ENCODE measurements at regions not wholly inside any gene's neighbourhood (a gene's known extent, or its start where the extent isn't known, plus 50 kb on each side); places are given as distances from the start of the nearest gene placed in this dataset.

DNA sequence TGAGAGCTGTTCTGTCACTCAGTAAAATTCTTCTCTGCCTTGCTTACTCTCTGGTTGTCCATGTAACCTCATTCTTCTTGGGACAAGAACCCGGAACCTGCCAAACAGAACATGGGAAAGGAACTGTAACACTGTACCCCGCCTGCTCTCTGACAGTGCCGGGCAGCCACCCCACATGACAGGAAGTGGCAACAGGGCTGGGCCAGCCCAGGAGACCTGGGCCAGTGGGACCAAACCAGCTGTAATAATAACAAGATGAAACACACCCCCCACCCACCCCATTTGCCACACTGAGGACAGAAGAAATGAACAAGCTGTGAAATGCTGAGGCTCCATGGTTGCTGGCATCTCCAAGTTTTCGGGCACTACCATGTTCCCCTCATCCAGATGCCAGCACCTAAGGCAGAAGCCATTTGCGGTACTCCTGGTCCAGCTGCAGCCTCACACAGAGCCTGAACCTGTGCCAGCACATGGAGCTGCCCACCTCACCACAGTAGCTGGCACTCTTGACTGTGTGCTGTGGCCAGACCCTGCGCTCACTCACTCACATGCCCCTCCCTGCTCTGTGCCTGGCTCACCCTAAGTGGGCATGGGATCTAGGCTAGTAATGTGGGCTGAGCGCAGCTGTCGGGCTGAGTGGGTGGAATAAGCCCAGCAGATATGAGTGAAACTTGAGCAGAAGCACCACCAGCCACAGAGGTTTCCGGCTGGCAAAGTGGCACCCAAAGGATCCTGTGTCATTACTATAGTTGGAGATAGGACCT, 126.2 kb upstream of the UGT8 start:
- DNase-seq: no peak

DNA sequence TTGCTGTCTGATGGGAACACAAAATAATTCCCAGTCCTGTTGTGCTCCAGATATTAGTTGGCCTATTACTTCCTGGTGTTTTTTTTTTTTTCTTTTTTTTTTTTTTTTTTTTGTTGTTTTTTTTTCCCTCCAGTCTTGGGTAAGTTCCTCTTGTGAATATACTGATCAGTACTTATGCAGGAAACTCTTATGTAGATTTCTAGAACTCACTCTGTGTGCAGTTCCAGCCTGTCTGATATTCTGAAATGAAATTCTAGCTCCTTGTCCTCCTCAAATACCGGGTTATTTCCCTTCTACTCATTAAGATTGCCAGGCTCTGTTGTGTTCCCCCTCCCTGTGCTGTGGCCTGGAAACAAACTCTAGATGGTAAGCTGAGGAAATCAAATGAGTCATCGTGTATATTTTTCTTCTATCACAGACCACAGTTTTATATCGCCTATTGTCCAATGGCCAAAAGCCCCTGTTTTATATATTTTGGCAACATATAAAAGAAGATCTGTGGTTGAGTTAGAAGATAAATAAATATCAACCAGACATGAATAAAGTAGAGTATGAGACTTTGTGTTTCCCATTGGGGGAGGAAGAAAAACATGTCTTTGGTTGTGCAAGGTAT, 124.3 kb upstream of the UGT8 start:
- no peak for DNase-seq

DNA sequence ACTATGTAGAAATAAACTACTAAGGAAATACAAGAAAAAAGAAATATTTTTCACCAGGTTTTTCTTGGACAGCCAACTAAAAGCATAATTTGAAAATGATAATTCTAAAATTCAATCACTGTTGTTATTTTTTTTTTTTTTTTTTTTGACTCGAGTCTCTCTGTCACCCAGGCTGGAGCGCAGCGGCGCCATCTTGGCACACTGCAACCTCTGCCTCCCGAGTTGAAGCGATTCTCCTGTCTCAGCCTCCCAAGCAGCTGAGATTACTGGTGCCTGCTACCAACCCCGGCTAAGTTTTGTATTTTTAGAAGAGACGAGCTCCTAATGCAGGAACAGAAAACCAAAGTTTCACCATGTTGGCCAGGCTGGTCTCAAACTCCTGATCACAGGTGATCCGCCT, 122.3 kb upstream of the UGT8 start:
- DNase-seq: no peak

DNA sequence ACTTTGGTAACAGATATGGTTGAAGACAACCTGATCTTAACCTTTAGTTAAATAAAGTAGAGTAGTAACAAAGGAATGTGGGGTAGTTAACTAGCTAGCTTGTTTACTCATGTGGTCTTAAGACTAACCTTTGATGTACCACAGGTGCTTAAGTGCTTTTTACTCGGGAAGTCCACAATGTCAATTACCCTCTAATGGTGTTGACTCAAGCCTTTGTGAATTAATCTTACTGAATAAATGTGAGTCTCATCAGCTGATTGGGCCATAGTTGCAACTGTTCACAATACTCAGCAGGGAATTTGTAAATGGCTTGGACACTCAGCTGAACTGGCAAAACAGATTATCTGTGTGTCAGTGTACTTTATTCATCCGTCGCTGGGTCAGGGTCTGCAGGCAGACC, 119.0 kb upstream of the UGT8 start:
- no peak for DNase-seq

DNA sequence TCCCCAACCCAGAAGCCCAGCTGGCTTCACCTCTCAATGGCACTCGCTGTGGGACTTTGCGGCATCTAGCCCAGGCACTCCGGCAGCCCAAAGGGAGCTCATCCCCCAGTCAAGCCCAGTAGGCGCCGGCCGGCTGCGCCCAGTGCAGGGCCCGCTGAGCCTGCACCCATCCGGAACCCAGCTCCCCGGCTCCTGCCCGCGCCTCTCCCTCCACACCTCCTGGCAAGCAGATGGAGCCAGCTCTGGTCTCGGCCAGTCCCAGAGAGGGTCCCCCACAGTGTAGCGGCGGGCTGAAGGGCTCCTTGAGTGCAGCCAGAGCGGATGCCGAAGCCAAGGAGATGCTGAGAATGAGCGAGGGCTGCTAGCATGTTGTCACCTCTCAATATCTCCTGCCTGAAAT, 116.8 kb upstream of the UGT8 start:
- DNase-seq: no peak

DNA sequence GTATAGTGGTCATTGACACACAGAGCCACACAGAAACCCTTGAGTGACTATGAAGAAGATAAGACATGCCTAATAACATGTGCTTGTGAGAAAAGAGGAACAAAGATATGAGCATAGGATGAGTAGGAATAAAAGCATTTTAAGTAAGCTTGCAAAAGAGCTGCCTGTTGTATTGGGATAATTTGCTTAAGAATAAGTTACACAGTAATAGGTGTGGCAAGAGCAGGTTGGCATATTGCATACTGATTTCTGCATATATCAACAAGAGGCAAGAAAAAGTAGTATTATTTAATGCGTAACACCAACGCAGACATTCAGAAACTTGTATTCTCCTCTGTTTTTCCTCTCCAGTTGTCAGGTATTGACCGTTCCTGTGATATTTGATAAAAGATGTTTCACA, 111.5 kb upstream of the UGT8 start:
- no peak for DNase-seq

DNA sequence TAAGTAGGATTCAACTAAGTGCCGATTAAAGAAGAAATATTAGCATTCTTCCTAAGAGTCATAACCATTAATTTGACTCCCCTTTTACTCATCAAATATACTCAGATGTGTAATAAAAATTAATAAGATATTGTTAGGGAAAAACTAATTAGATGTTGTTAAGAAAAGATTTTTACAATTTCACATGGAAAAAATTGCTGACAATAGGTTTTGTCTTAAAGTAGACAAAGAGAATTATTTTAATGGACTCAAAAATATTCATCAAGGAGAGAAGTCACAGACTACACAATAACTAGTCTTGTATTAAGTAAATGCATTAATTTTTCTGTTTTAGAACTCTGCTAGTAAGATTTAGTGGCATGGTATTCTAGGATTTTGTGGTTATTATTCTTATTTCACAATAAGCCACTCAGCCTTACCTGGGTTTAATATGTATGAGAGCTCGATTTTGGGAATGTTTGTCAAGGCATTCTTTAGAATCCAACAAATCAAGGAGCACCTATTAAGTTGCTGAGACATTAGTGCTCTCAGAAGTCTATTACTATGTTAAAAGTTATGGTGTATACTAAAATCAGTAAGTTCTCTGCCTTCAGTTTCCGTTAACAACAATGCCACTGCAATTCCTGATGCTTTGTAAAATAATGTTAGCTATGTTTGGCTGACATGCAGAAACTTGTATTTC, 110.2 kb upstream of the UGT8 start:
- DNase-seq: no peak

DNA sequence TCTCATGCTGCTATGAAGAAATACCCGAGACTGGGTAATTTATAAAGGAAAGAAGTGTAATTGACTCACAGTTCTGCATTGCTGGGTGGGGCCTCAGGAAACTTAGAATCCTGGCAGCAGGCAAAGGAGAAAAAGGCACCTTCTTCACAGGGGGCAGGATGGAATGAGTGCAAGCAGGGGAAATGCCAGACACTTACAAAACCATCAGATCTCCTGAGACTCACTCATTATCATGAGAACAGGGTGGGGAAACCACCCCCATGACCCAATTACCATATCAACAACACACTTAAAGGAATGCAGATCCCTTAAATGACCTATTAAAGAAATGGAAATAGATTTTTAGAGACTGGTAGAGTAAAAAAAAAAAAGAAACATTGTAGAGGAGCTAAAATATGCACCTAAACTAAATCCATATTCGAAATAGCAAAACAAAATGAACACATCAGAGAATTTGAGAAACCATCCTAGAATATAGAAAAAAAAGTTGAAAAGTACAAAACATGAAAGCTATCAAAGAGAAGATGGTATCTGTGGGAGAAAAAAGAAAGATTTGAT, 104.3 kb upstream of the UGT8 start:
- no peak for DNase-seq

DNA sequence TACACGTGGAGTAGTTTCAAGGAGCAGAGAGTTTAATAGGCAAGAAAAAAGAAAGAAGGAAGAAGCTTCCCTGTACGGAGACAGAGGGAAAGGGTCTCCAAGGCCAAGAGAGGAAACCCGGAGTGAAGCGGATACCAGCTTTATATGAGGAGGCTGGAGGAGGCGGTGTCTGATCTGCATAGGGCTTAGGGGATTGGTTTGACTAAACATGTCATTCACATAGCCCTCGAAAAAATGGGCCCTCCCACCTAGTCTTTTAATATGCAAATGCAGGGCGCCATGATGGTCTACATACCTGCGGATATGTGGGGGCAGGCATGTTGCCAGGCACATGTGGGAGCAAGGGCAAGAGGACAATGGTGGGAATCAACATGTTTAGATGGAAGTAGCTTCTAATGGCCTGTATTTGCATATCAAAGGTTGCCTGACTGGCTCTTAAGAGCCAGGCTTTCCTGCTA, 103.1 kb upstream of the UGT8 start:
- DNase-seq: no peak

DNA sequence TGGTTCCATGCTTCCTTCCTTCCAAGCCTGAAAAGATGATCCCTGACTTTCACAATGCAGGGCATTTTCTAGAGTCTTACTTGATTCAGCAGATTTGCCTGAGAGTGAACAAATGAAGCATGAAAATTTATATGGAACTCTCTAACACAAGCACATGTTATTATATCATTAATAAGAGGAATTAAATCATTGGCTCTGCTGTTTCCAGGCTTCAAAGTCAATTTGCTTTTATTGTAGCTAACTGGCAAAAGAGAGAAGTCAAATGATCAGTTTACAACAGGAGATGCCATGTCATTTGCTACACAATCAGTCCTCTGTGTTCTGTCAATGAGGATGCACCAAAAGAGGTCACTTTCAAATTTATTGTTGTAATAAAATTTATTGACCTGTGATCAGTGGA, 101.5 kb upstream of the UGT8 start:
- DNase-seq: no peak

DNA sequence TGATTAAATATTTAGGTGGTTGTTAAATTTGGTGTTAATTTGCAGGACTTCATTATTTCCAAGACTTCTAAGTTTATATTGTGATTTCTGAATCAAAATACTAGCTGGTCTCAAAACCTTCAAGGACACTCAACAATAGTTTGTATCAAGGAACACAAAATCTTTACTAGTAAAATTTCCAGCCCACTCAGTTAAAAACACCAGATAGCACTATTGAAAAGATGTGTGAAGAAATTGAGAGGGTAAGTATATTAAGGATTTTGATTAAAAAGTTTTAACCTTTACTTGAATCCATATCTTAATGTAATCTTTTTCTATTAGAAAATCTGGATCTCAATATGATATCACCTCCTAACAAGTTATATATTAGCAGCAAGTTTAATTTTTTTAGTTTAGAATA, 89.3 kb upstream of the UGT8 start:
- DNase-seq: no peak

DNA sequence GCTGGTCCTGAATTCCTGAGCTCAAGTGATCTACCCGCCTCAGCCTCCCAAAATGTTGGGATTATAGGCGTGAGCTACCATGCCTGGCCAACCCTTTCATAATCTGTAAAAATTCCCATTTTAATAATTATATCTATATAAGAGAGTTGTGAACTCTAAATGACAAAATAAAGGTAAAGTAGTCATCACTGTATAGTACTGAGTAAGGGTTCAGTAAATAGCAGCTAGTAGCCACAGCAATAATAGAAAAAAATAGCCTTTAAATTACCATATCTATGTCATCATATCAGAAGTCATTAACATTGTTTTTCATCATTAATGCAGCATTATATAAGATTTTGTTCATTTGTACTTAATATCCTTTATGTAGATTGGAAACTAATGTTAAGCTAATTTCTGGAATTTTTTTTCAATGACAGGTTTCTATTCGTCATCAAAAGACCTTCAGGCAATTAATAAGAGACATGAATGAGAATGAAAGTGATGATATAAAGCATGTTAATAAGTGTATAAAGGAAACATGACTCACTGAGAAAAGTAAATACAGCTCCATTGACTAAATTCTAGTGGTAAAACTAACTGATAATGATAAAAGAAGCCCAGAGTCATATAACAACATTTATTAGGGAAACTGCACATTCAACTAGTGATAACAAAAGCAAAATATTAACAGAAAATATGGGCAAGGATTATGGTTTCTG, 85.9 kb upstream of the UGT8 start:
- DNase-seq: no peak

DNA sequence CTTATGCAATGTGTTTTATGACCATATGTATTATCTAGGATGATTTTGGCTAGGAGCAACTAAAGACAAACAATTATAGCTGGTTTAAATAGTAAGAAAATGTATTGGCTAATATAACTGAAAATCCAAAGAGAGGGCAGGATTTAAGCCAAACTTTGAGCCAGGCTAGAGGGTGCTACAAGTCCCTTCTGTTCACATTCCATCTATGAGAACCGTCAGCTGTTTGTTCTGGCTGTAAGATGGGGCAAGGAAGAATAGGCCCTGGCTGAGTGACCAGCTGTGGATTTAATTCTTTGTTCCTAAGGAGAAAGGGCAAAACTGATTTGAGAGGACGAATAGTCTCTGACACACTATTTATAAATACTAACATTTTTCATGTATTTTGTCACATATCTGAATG, 79.2 kb upstream of the UGT8 start:
- no peak for DNase-seq

DNA sequence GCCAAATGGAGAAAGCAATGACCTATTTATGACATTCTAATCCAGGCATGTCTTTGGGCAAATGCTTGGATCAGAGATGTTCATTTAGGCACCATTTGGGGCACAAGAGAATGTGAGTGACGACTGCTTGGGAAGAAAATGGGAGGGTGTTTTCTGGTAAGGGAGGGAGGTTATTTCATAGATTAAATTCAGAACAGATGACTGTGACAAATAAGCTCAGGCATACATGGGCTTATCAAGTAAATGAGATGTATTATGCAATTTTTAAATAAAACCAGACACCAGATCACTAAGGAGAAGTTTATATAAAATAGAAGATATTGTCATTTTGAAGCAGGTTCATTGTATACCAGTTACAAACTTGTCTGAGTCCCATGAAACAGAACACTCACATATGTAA, 71.4 kb upstream of the UGT8 start:
- DNase-seq: no peak

DNA sequence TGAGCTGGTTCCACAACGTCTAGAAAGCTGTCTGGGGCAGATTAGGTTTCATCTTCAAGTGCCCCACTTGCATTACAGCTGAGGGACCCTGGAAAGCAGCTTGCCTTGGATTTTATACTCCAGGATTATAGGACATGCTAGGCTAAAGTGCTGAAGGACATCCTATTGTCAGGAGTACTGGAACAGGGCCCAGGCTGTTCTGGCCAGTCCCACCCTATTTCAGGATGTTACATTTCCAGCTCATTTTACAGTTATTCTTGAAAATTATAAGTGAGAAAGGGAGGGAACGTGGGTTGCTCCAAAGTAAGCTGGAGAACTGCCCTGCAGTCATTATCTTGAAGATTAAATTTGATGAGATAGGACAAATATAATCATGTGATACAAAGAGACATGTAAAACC, 71.0 kb upstream of the UGT8 start:
- no peak for DNase-seq

DNA sequence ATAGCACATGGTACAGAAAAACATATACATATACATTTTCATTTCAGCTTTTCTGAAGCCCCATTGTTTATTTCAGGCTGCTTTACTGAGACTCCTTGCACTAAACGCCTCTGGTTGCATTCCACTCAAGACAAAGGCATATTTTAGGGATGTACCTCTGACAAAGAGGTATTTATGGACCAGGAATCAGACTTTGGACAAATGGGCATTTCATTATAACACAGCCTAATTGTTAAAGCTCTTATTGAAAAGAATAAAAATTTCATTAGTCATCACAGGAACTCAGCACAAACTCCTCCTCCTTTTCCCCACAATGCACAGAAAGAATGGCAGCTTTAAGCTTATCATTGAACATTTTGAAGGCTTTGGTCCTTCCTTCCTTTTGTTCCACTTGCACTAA, 62.9 kb upstream of the UGT8 start:
- DNase-seq: no peak

DNA sequence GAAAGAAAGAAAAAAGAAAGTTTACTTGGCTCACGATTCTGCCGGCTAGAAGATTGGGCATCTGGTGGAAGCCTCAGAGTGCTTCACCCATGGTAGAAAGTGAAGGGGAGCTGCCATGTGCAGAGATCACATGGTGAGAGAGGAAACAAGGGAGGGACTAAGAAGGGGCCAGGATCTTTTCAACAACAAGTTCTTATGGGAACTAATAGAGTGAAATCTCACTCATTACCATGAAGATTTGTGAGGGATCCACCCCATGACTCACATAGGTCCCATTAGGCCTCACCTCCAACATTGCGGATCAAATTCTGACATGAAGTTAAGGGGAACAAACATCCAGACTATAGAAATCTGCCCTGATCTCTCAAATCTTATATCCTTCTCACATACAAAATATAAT, 61.3 kb upstream of the UGT8 start:
- no peak for DNase-seq

DNA sequence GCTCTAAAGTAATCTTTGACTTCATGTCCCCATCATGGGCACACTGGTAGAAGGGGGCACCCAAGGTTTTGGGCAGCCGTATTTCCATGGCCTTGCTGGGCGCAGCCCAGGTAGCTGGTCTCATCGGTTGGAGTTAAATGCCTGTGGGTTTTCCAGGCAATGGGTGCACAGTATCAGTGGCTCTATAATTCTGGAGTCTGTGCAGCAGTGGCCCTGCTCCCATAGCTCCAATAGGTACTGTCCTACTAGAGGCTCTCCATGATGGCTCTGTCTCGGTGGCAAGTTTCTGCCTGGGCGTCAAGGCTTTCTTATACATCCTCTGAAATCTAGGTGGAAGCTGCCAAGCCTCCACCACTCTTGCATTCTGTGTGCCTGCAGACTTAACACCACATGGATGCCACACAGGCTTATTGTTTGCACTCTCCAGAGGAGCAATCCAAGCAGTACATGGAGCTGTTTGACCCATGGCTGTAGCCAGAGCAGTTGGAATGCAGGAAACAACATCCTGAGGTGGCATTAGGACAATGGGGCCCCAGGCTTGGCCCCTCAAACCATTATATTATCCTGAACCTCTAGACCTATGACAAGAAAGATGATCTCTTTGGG, 60.5 kb upstream of the UGT8 start:
- no peak for DNase-seq

DNA sequence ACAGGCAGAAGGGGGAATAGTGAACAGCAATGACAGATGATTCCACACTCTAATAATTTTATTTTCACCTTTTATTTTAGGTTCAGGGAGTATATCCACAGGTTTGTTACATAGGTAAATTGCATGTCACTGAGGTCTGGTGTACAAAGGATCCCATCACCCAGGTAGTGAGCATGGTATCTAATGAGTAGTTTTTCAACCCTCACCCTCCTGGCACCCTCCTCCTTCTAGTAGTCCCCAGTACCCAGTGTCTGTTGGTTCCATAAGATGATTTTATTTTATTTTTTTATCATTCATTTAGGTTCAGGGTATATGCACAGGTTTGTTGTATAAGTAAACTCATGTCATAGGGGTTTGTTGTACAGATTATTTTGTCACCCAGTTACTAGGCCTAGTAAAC, 58.6 kb upstream of the UGT8 start:
- DNase-seq: no peak

DNA sequence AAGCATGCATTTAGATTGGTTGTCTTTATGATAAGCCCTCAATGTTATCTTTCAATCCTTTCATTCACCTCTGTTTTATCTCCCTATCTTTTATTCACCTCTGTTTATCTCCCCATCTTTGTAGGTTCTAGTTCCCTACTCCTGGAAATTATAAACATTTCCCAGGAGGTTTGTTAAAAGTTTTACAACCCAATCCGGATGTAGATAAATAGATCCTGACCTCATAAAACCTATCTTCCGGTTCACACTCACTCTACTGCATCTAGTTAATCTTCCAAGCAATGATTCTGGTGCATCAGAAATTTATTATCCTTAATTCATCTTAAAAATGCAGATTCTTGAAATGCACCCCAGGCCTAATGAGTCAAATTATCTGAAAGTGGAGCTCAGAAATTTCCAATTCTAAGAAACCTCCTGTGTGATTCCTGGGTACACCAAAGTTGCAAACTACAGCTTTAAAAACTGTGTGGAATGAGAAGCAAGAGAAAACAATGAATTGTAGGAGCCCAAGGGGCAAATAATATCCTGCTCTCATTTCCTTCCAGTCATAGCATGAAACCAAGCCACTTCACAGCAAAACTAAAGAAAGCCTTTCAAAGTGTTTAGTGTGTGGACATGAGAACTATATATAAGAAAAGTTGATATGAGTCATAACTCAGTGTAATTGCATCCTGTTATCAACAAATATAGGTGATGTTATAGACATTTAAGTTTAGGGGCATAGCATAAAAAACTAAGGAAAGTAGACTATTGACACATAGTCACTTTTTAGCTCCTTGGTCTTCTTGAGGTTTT, 51.1 kb upstream of the UGT8 start:
- no peak for DNase-seq
